GM18511 (cell line): ENCODE measurements at regions not wholly inside any gene's neighbourhood (a gene's known extent, or its start where the extent isn't known, plus 50 kb on each side); places are given as distances from the start of the nearest gene placed in this dataset.

Experiments used
- ATAC-seq: cut with Tn5 transposase; IDR thresholded peaks from one replicate; pipeline ENCODE4 v1.9.1; 2021; ENCODE audit warnings: mild to moderate bottlenecking, moderate library complexity; ENCODE audit not compliant: unreplicated experiment

- ATAC-seq, result no peak
Measured at GRCh38 chr18:11237484-11237883, 88.1 kb upstream of the PIEZO2 start.

- ATAC-seq, result no peak
Measured at GRCh38 chr18:11237066-11237465, 87.7 kb upstream of the PIEZO2 start.

GRCh38 chr18:11224153-11224552, 74.8 kb upstream of the PIEZO2 start:
- ATAC-seq, result no peak

GRCh38 chr18:11219571-11219970, 70.2 kb upstream of the PIEZO2 start:
- no peak for ATAC-seq

GRCh38 chr18:11215216-11215615, 65.8 kb upstream of the PIEZO2 start:
- no peak for ATAC-seq

- no peak for ATAC-seq
Measured at GRCh38 chr18:11204020-11204419, 54.7 kb upstream of the PIEZO2 start.

GRCh38 chr18:11199477-11199876, 50.1 kb upstream of the PIEZO2 start:
- no peak for ATAC-seq
